Muscle layer of colon (tissue), 2 donors: ENCODE measurements at regions not wholly inside any gene's neighbourhood (a gene's known extent, or its start where the extent isn't known, plus 50 kb on each side); places are given as distances from the start of the nearest gene placed in this dataset.
"Not testable (repeated sequence)": the region's sequence is repeated elsewhere in the genome, so short reads cannot be mapped to it uniquely, and the experiment has no call there.

ENCODE experiments used
- H3K27ac ChIP-seq: one replicate; pipeline ENCODE4 v1.7.0; 2013; ENCODE audit warnings: low read depth, mild to moderate bottlenecking, low read length, moderate library complexity
- H3K27me3 ChIP-seq, 2 donors: one replicate each; pipeline ENCODE4 v1.7.0; 2013; ENCODE audit warnings: low read length in 2 of 2, mild to moderate bottlenecking in 2 of 2; ENCODE audit not compliant: insufficient read depth in 2 of 2, control insufficient read depth in 1 of 2
- H3K36me3 ChIP-seq: one replicate; pipeline ENCODE4 v1.7.0; 2013; ENCODE audit warnings: mild to moderate bottlenecking, low read length; ENCODE audit not compliant: insufficient read depth
- H3K4me1 ChIP-seq: one replicate; pipeline ENCODE4 v1.7.0; 2013; ENCODE audit warnings: mild to moderate bottlenecking, low read length; ENCODE audit not compliant: insufficient read depth
- H3K4me3 ChIP-seq, 2 donors: one replicate each; pipeline ENCODE4 v1.7.0; 2013; ENCODE audit warnings: low read length in 2 of 2, low read depth in 1 of 2, mild to moderate bottlenecking in 1 of 2, moderate library complexity in 1 of 2
- H3K9ac ChIP-seq: one replicate; pipeline ENCODE4 v1.7.0; 2013; ENCODE audit warnings: low read length
- H3K9me3 ChIP-seq: one replicate; pipeline ENCODE4 v1.7.0; 2013; ENCODE audit warnings: mild to moderate bottlenecking, low read length
- donor health status: abdominal sarcoma.
- donor health status: Adenocarcinoma of cecum.

GRCh38 chr10:60488111-60488669 is 98.5 kb upstream of the ANK3 start:
- H3K36me3 ChIP-seq = no peaks in the 10 kb centered on the region
- no peaks in the 10 kb centered on the region for H3K27me3 ChIP-seq
- no peak overlapping the region for H3K9ac ChIP-seq
- no peaks in the 10 kb centered on the region for H3K9me3 ChIP-seq
- H3K4me1 ChIP-seq = no peaks in the 10 kb centered on the region
- no peak overlapping the region for H3K27ac ChIP-seq
- H3K4me3 ChIP-seq = no peak overlapping the region

DNA sequence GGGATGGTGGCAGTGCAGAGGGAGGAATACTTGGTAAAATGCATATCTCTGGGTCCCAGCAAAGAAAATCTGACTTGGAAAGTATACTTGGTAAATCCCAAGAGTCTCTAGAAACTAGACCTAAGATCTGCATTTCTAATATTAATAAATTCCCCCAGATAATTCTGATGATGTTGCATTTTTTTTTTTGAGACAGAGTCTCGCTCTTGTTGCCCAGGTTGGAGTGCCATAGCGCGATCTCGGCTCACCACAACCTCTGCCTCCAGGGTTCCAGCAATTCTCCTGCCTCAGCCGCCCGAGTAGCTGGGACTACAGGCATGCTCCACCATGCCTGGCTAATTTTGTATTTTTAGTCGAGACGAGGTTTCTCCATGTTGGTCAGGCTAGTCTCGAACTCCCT is 97.9 kb upstream of the ANK3 start:
- H3K4me1 ChIP-seq = no peaks in the 10 kb centered on the region
- H3K9ac ChIP-seq = no peak overlapping the region
- no peaks in the 10 kb centered on the region for H3K9me3 ChIP-seq
- no peak overlapping the region for H3K4me3 ChIP-seq
- no peaks in the 10 kb centered on the region for H3K36me3 ChIP-seq
- H3K27me3 ChIP-seq = no peaks in the 10 kb centered on the region
- H3K27ac ChIP-seq = no peak overlapping the region

- H3K9me3 ChIP-seq = no peaks in the 10 kb centered on the region
- H3K9ac ChIP-seq = no peak overlapping the region
- H3K36me3 ChIP-seq = no peaks in the 10 kb centered on the region
- H3K27me3 ChIP-seq = no peaks in the 10 kb centered on the region
- H3K4me1 ChIP-seq = no peaks in the 10 kb centered on the region
- no peak overlapping the region for H3K27ac ChIP-seq
- H3K4me3 ChIP-seq = no peak overlapping the region
Measured at GRCh38 chr10:60485025-60485424, 95.3 kb upstream of the ANK3 start.

GRCh38 chr10:60480865-60481563 is 91.3 kb upstream of the ANK3 start:
- Histone ChIP-seq H3K27ac (no peak overlapping the region), H3K9ac (no peak overlapping the region), H3K4me1 (no peaks in the 10 kb centered on the region), H3K36me3 (no peaks in the 10 kb centered on the region), H3K9me3 (no peaks in the 10 kb centered on the region), H3K27me3 (no peaks in the 10 kb centered on the region), H3K4me3 (no peak overlapping the region)

- H3K36me3 ChIP-seq = no peaks in the 10 kb centered on the region
- H3K27ac ChIP-seq = no peak overlapping the region
Measured at GRCh38 chr10:60479305-60480020, 89.8 kb upstream of the ANK3 start.

DNA sequence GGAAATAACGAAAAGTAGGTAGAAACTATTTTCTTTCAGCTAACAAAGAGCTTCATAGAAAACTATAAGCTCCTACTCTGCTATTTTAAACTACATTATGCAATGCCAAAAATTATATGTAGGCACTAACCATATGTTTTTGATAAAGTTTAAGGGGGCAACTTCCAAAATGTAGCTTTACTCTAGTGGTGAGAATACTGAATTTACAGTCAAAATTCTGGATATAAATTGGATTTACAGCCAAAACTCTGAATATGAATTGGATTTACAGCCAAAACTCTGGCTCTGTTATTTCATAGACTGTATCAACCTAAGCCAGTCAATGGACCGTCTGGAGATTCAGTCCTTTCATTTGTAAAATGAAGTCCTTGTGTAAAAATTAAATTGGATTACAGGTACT is 86.8 kb upstream of the ANK3 start:
- no peaks in the 10 kb centered on the region for H3K36me3 ChIP-seq
- H3K27ac ChIP-seq = no peak overlapping the region
- no peaks in the 10 kb centered on the region for H3K4me1 ChIP-seq
- no peaks in the 10 kb centered on the region for H3K9me3 ChIP-seq
- no peak overlapping the region for H3K4me3 ChIP-seq
- H3K27me3 ChIP-seq = no peaks in the 10 kb centered on the region
- H3K9ac ChIP-seq = no peak overlapping the region

More at GRCh38 chr10:60479305-60480020, 89.8 kb upstream of the ANK3 start:
- Histone ChIP-seq H3K4me3 (no peak overlapping the region), H3K9me3 (no peaks in the 10 kb centered on the region), H3K9ac (no peak overlapping the region), H3K27me3 (no peaks in the 10 kb centered on the region), H3K4me1 (no peaks in the 10 kb centered on the region)

DNA sequence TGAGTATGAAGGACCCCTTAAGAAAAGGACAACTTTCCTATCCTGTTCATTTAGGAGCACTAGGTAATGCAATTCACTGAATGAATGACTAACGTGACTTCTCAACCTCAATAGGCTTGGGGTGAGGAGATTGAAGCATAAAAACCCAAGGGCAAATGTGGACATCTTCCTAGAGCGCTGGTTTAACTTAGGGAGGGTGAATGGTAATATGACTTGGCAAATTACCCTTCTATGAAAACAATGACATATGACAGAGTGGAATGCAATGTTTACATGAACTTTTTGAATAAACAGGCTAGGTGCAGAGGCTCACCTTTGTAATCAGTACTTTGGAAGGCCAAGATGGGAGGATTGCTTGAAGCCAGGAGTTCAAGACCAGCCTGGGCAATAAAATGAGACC is 83.9 kb upstream of the ANK3 start:
- Histone ChIP-seq H3K27ac (no peak overlapping the region), H3K36me3 (no peaks in the 10 kb centered on the region), H3K4me1 (no peaks in the 10 kb centered on the region), H3K27me3 (no peaks in the 10 kb centered on the region), H3K4me3 (no peak overlapping the region), H3K9ac (no peak overlapping the region), H3K9me3 (no peaks in the 10 kb centered on the region)

DNA sequence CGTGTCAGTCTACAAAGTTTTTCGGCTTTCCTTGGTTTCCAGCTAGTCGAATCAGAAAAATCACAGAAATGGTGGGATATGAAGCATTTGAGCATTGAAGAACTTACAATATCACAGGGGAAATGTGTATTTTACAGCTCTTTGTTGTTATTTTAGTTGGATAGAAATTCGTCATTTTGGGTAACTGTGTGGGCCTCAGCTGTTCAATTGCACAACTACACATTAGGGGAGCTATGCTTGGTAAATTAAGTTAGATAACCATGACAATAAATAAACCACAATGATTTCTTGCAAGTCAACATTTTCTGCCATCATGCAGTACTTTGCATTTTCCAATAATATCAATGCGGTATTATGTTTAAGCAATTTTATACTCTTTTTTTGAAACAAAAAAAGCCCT is 80.4 kb upstream of the ANK3 start:
- Histone ChIP-seq H3K4me3 (no peak overlapping the region), H3K9ac (no peak overlapping the region), H3K27ac (no peak overlapping the region)

GRCh38 chr10:60469147-60469546 is 79.5 kb upstream of the ANK3 start:
- not testable (repeated sequence) for H3K4me1 ChIP-seq, H3K9me3 ChIP-seq, H3K27ac ChIP-seq, H3K27me3 ChIP-seq, H3K36me3 ChIP-seq, H3K4me3 ChIP-seq, H3K9ac ChIP-seq

More for the DNA sequence above, 80.4 kb upstream of the ANK3 start:
- Histone ChIP-seq H3K36me3 (no peaks in the 10 kb centered on the region), H3K4me1 (no peaks in the 10 kb centered on the region), H3K27me3 (no peaks in the 10 kb centered on the region), H3K9me3 (no peaks in the 10 kb centered on the region)

DNA sequence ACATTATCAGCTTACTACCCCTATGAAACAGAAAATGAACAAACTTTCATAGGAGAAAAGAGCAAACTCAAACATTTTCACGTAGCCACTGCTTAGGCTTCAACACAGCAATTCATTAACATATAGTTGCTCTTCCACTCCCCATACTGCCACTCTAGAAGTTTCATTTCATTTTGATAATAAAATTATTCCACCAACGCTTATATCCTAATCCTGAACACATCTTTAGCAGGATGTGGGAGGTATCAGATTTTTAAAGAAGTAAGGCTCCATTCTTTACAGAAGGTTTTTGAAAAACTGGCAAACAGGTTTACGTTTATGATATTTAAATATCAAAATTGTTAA is 77.5 kb upstream of the ANK3 start:
- H3K9ac ChIP-seq = no peak overlapping the region
- no peaks in the 10 kb centered on the region for H3K9me3 ChIP-seq
- no peaks in the 10 kb centered on the region for H3K36me3 ChIP-seq
- H3K4me3 ChIP-seq = no peak overlapping the region
- no peak overlapping the region for H3K27ac ChIP-seq
- H3K4me1 ChIP-seq = no peaks in the 10 kb centered on the region
- no peaks in the 10 kb centered on the region for H3K27me3 ChIP-seq

DNA sequence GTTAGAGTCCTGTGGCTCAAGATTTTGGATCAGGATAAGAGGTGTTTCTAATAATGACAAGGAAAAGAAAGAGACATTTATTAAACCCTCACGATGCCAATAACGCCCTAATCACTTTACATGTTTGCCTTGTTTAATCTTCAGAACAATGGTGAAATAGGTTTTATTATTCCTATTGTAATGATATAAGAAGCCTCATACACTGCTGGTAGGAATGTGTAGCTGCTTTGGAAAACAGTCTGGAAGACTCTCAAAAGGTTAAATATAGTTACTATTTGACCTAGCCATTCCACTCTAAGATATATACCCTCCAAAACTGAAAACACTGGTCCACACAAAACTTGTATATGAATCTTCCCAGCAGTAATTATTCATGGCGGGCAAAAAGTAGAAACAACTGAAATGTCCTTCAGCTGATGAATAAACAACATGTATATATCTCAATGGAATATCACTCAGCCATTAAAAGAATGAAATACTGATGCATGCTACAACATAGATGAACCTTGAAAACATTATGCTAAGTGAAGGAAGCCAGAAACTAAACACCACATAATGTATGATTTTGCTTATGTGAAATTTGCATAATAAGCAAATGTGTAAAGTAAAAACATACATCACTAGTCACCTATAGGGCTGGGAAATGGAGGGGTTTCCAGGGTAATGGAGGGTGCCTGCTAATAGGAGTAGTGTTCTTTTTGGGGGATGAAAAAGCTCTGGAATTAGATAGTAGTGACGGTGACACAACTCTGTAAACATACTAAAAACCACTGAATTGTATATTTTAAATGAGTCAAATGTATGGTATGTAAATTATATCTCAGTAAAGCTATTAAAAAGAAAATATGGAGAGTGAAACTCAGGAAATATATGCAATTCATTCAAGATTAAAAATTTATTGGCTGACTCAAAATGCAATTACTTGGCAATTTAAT is 76.9 kb upstream of the ANK3 start:
- Histone ChIP-seq H3K4me1 (no peaks in the 10 kb centered on the region), H3K27ac (no peak overlapping the region), H3K9ac (no peak overlapping the region), H3K36me3 (no peaks in the 10 kb centered on the region), H3K27me3 (no peaks in the 10 kb centered on the region), H3K4me3 (no peak overlapping the region), H3K9me3 (no peaks in the 10 kb centered on the region)
